ENCODE measurements at regions not wholly inside any gene's neighbourhood (a gene's known extent, or its start where the extent isn't known, plus 50 kb on each side); places are given as distances from the start of the nearest gene placed in this dataset.

GRCh38 chr13:76414320-76414719 lies 471.9 kb downstream of the KCTD12 start:
- Histone ChIP-seq H2AFZ (ENCODE audit: low read depth) (no peak overlapping the region), H3K4me1 (ENCODE audit: control insufficient read depth in 1 of 2, insufficient read depth in 2 of 2, low read depth in 1 of 2, low read length in 1 of 2) (no peaks in the 10 kb centered on the region), H3F3A (replicated peaks; ENCODE audit: insufficient read depth) (no peaks in the 10 kb centered on the region), H3K4me2 (no peak overlapping the region), H3K9ac (no peak overlapping the region), H4K20me1 (ENCODE audit: insufficient read depth) (no peaks in the 10 kb centered on the region), H3K27me3 (ENCODE audit: insufficient read depth) (no peaks in the 10 kb centered on the region), H3K9me3 (no peaks in the 10 kb centered on the region), H3K9me2 (no peaks in the 10 kb centered on the region), H3K36me3 (replicated peaks in 1 of 2; ENCODE audit: control insufficient read depth in 1 of 2, insufficient read depth in 2 of 2, low read length in 1 of 2) (no peaks in the 10 kb centered on the region), H3K27ac (ENCODE audit: low read depth in 2 of 2, low read length in 1 of 2) (no peak overlapping the region), H3K79me2 (ENCODE audit: insufficient read depth) (no peaks in the 10 kb centered on the region), H3K4me3 (ENCODE audit: low read depth in 2 of 2, low read length in 1 of 2) (no peak overlapping the region)
- 28% methylated on average over 2 of the region's 2 CpGs for WGBS (ENCODE audit: low lambda C conversion rate)
- no peak for TF ChIP-seq USF2 (IDR thresholded peaks at IDR 0.05; ENCODE audit: borderline replicate concordance, low read depth, low read length)
- no peak for TF ChIP-seq MXI1 (IDR thresholded peaks at IDR 0.05; ENCODE audit: low read depth, low read length)
- no peak for TF ChIP-seq FOXJ3 (CRISPR knock-in tag; IDR thresholded peaks at IDR 0.05)
- TF ChIP-seq, protein P1, sequence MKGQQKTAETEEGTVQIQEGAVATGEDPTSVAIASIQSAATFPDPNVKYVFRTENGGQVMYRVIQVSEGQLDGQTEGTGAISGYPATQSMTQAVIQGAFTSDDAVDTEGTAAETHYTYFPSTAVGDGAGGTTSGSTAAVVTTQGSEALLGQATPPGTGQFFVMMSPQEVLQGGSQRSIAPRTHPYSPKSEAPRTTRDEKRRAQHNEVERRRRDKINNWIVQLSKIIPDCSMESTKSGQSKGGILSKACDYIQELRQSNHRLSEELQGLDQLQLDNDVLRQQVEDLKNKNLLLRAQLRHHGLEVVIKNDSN (IDR thresholded peaks at IDR 0.05; ENCODE audit: borderline replicate concordance, low read depth), result no peak
- TF ChIP-seq TCF12 (IDR thresholded peaks at IDR 0.05), result no peak
- TF ChIP-seq FOSL2 (IDR thresholded peaks at IDR 0.05; ENCODE audit: borderline replicate concordance, low read depth), result no peak
- TF ChIP-seq RAD21 (IDR thresholded peaks at IDR 0.05; ENCODE audit: low read length), result no peak
- no peak for TF ChIP-seq NRF1 (IDR thresholded peaks at IDR 0.05; ENCODE audit: low read depth, low read length)
- TF ChIP-seq, protein P2, sequence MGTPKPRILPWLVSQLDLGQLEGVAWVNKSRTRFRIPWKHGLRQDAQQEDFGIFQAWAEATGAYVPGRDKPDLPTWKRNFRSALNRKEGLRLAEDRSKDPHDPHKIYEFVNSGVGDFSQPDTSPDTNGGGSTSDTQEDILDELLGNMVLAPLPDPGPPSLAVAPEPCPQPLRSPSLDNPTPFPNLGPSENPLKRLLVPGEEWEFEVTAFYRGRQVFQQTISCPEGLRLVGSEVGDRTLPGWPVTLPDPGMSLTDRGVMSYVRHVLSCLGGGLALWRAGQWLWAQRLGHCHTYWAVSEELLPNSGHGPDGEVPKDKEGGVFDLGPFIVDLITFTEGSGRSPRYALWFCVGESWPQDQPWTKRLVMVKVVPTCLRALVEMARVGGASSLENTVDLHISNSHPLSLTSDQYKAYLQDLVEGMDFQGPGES (IDR thresholded peaks at IDR 0.05; ENCODE audit: low read depth, low read length), result no peak
- TF ChIP-seq ZBTB33 (IDR thresholded peaks at IDR 0.05; ENCODE audit: borderline replicate concordance, low read depth), result no peak
- TF ChIP-seq YY1 (IDR thresholded peaks at IDR 0.05; ENCODE audit: low read depth), result no peak
- CTCF ChIA-PET, result no interaction called here
- POLR2A ChIA-PET, result no interaction called here
- DNase-seq, result no peak

- Histone ChIP-seq H4K20me1 (ENCODE audit: insufficient read depth) (no peaks in the 10 kb centered on the region), H3K4me3 (ENCODE audit: low read depth in 2 of 2, low read length in 1 of 2) (no peak overlapping the region)
Observed at GRCh38 chr13:76406243-76406642, 480.0 kb downstream of the KCTD12 start.

More at GRCh38 chr13:76406243-76406642, 480.0 kb downstream of the KCTD12 start:
- no peak for DNase-seq
- TF ChIP-seq JUND (IDR thresholded peaks at IDR 0.05), result no peak
- TF ChIP-seq EP300 (IDR thresholded peaks at IDR 0.05; ENCODE audit: borderline replicate concordance in 1 of 2, low read depth in 1 of 2, low read length in 1 of 2), result no peak
- no peak for TF ChIP-seq NFIC (IDR thresholded peaks at IDR 0.05; ENCODE audit: borderline replicate concordance)
- TF ChIP-seq FOSL2 (IDR thresholded peaks at IDR 0.05; ENCODE audit: borderline replicate concordance, low read depth), result no peak
- no peak for TF ChIP-seq GABPA (IDR thresholded peaks at IDR 0.05; ENCODE audit: low read depth)
- TF ChIP-seq, protein P2 (IDR thresholded peaks at IDR 0.05; ENCODE audit: low read depth, low read length), result no peak
- no peaks in the 10 kb centered on the region for H3K4me1 ChIP-seq (ENCODE audit: control insufficient read depth in 1 of 2, insufficient read depth in 2 of 2, low read depth in 1 of 2, low read length in 1 of 2)
- H3F3A ChIP-seq (replicated peaks; ENCODE audit: insufficient read depth), result no peaks in the 10 kb centered on the region
- no peaks in the 10 kb centered on the region for H3K79me2 ChIP-seq (ENCODE audit: insufficient read depth)
- no peaks in the 10 kb centered on the region for H3K36me3 ChIP-seq (replicated peaks in 1 of 2; ENCODE audit: control insufficient read depth in 1 of 2, insufficient read depth in 2 of 2, low read length in 1 of 2)
- POLR2A ChIA-PET, result no interaction called here
- H3K27me3 ChIP-seq (ENCODE audit: insufficient read depth), result no peaks in the 10 kb centered on the region
- no peak overlapping the region for H3K9ac ChIP-seq
- no peaks in the 10 kb centered on the region for H3K9me2 ChIP-seq
- no peak overlapping the region for H2AFZ ChIP-seq (ENCODE audit: low read depth)
- no peak overlapping the region for H3K27ac ChIP-seq (ENCODE audit: low read depth in 2 of 2, low read length in 1 of 2)
- no peak overlapping the region for H3K4me2 ChIP-seq
- CTCF ChIA-PET, result no interaction called here
- H3K9me3 ChIP-seq, result no peaks in the 10 kb centered on the region
